Activated CD4-positive, CD25-positive, alpha-beta regulatory T cell treated with anti-CD3 and anti-CD28 coated beads, Interleukin-2, amount 50 U/mL, for 16 hours (primary cell): ENCODE measurements at regions not wholly inside any gene's neighbourhood (a gene's known extent, or its start where the extent isn't known, plus 50 kb on each side); places are given as distances from the start of the nearest gene placed in this dataset.
"Not testable (repeated sequence)": the region's sequence is repeated elsewhere in the genome, so short reads cannot be mapped to it uniquely, and the experiment has no call there.

Experiments
- DNase-seq: peaks from one replicate; pipeline ENCODE4 v3.0.0-alpha.2; 2020; ENCODE audit warnings: low read depth, low spot score

- DNase-seq = no peak
Measured at GRCh38 chr3:112765531-112765930, 81.1 kb downstream of the CD200R1L start.

GRCh38 chr3:112763258-112763657, 83.4 kb downstream of the CD200R1L start:
- DNase-seq = no peak

- DNase-seq = no peak
Measured at GRCh38 chr3:112761062-112761638, 85.5 kb downstream of the CD200R1L start.

GRCh38 chr3:112759681-112760080, 87.0 kb downstream of the CD200R1L start:
- no peak for DNase-seq

GRCh38 chr3:112759210-112759609, 87.5 kb downstream of the CD200R1L start:
- no peak for DNase-seq

- DNase-seq = no peak
Measured at GRCh38 chr3:112757197-112757596, 89.5 kb downstream of the CD200R1L start.

- no peak for DNase-seq
Measured at GRCh38 chr3:112755845-112756613, 90.6 kb downstream of the CD200R1L start.

- DNase-seq = not testable (repeated sequence)
Measured at GRCh38 chr3:112755046-112755445, 91.6 kb downstream of the CD200R1L start.

GRCh38 chr3:112751564-112752512, 94.8 kb downstream of the CD200R1L start:
- no peak for DNase-seq

- no peak for DNase-seq
Measured at GRCh38 chr3:112751061-112751460, 95.6 kb downstream of the CD200R1L start.

- DNase-seq = no peak
Measured at GRCh38 chr3:112747624-112748023, 99.0 kb downstream of the CD200R1L start.

GRCh38 chr3:112746675-112747280, 99.9 kb downstream of the CD200R1L start:
- no peak for DNase-seq

- DNase-seq = no peak
Measured at GRCh38 chr3:112745567-112746248, 101.0 kb downstream of the CD200R1L start.

GRCh38 chr3:112744825-112745566, 101.7 kb downstream of the CD200R1L start:
- DNase-seq = no peak

GRCh38 chr3:112744106-112744505, 102.6 kb downstream of the CD200R1L start:
- DNase-seq = no peak

GRCh38 chr3:112742934-112743333, 102.0 kb upstream of the CCDC80 start:
- no peak for DNase-seq

GRCh38 chr3:112741983-112742382, 101.0 kb upstream of the CCDC80 start:
- no peak for DNase-seq

- DNase-seq = no peak
Measured at GRCh38 chr3:112740835-112741234, 99.9 kb upstream of the CCDC80 start.

GRCh38 chr3:112739252-112739965, 98.5 kb upstream of the CCDC80 start:
- no peak for DNase-seq

- DNase-seq = no peak
Measured at GRCh38 chr3:112738366-112738765, 97.4 kb upstream of the CCDC80 start.
